MM.1S (cell line): ENCODE measurements at regions not wholly inside any gene's neighbourhood (a gene's known extent, or its start where the extent isn't known, plus 50 kb on each side); places are given as distances from the start of the nearest gene placed in this dataset.
"Not testable (repeated sequence)": the region's sequence is repeated elsewhere in the genome, so short reads cannot be mapped to it uniquely, and the experiment has no call there.

Experiments used
- DNase-seq: peaks from one replicate; pipeline ENCODE4 v3.0.0-alpha.2; 2015
- H2AFZ ChIP-seq: fragments of 300-600 bp; sonication (generic); 2 replicates; pipeline ENCODE4 v1.6.0; 2016; ENCODE audit warnings: antibody characterized with exemption, low read length
- H3F3A ChIP-seq: fragments of 300-600 bp; sonication (generic); 2 replicates; pipeline ENCODE4 v1.6.1; 2016; ENCODE audit warnings: mild to moderate bottlenecking, antibody characterized with exemption, low read length, moderate library complexity, mixed read lengths; ENCODE audit not compliant: insufficient read depth
- H3K27ac ChIP-seq: fragments of 300-600 bp; sonication (generic); 2 replicates; pipeline ENCODE4 v1.5.1; 2016; ENCODE audit warnings: mild to moderate bottlenecking, low read length
- H3K27me3 ChIP-seq: fragments of 300-600 bp; sonication (generic); replicated peaks from 2 replicates; pipeline ENCODE4 v1.6.0; 2016; ENCODE audit warnings: low read length; ENCODE audit not compliant: insufficient read depth
- H3K36me3 ChIP-seq: fragments of 300-600 bp; sonication (generic); replicated peaks from 2 replicates; pipeline ENCODE4 v1.6.1; 2016; ENCODE audit warnings: mild to moderate bottlenecking, low read length, mixed read lengths; ENCODE audit not compliant: insufficient read depth
- H3K4me1 ChIP-seq: fragments of 300-600 bp; sonication (generic); 2 replicates; pipeline ENCODE4 v1.6.1; 2016; ENCODE audit warnings: low read length, mixed read lengths
- H3K4me2 ChIP-seq: fragments of 300-600 bp; sonication (generic); 2 replicates; pipeline ENCODE4 v1.6.0; 2016; ENCODE audit warnings: low read depth, low read length
- H3K4me3 ChIP-seq: fragments of 300-600 bp; sonication (generic); 2 replicates; pipeline ENCODE4 v1.5.1; 2016; ENCODE audit warnings: low read length, mixed read lengths
- H3K79me2 ChIP-seq: fragments of 300-600 bp; sonication (generic); 2 replicates; pipeline ENCODE4 v1.6.1; 2016; ENCODE audit warnings: mixed run types, low read length, mixed read lengths
- H3K9ac ChIP-seq: fragments of 300-600 bp; sonication (generic); 2 replicates; pipeline ENCODE4 v1.6.1; 2016; ENCODE audit warnings: low read length, mixed read lengths
- H3K9me2 ChIP-seq: fragments of 300-600 bp; sonication (generic); replicated peaks from 2 replicates; pipeline ENCODE4 v1.6.1; 2016; ENCODE audit warnings: mild to moderate bottlenecking, low read length, mixed read lengths; ENCODE audit not compliant: insufficient read depth
- H3K9me3 ChIP-seq: fragments of 300-600 bp; sonication (generic); replicated peaks from 2 replicates; pipeline ENCODE4 v1.6.1; 2016; ENCODE audit warnings: mild to moderate bottlenecking, low read length, mixed read lengths; ENCODE audit not compliant: insufficient read depth
- H4K20me1 ChIP-seq: fragments of 300-600 bp; sonication (generic); 2 replicates; pipeline ENCODE4 v1.6.1; 2016; ENCODE audit warnings: mild to moderate bottlenecking, low read length, moderate library complexity, mixed read lengths; ENCODE audit not compliant: insufficient read depth
- CTCF ChIP-seq: fragments of 300-600 bp; sonication (generic); IDR thresholded peaks from 2 replicates; pipeline ENCODE4 v1.5.1; 2016; ENCODE audit warnings: antibody characterized with exemption, low read length, mixed read lengths
- EZH2 ChIP-seq: fragments of 300-600 bp; sonication (generic); optimal IDR thresholded peaks from 2 replicates; pipeline ENCODE3; 2017; ENCODE audit warnings: low read depth, mild to moderate bottlenecking, antibody characterized with exemption, low read length, mixed read lengths
- EZH2phosphoT487 ChIP-seq: fragments of 300-600 bp; sonication (generic); IDR thresholded peaks from 2 replicates; pipeline ENCODE4 v1.6.1; 2018; ENCODE audit warnings: antibody characterized with exemption, low read length

- no peak for TF ChIP-seq EZH2
- no peak for TF ChIP-seq CTCF
- no peak for TF ChIP-seq EZH2phosphoT487
Measured at GRCh38 chr2:138247302-138247701, 254.3 kb upstream of the SPOPL start.

DNA sequence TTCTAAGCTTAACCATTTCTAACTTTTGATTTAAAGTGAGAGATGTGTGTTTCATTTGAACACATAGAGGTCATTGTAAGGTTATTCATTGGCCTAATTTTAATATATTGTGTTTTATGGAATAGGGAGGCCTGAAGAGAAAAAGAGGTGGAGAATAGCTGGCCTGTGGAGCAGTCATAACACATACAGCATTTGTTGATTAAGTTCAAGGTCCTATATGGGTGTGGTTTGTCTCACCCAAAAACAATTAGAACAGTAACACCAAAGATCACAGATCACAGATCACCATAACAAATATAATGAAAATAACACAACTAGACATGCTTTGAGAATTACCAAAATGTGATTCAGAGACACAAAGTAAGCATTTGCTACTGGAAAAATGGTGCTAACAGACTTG lies 252.4 kb upstream of the SPOPL start:
- H3K79me2 ChIP-seq, result no peaks in the 10 kb centered on the region
- no peak overlapping the region for H3K9ac ChIP-seq
- H3F3A ChIP-seq, result no peaks in the 10 kb centered on the region
- no peak for DNase-seq
- no peak overlapping the region for H3K4me2 ChIP-seq
- H4K20me1 ChIP-seq, result no peaks in the 10 kb centered on the region
- H3K4me3 ChIP-seq, result no peak overlapping the region
- H2AFZ ChIP-seq, result no peak overlapping the region
- no peaks in the 10 kb centered on the region for H3K9me3 ChIP-seq
- H3K9me2 ChIP-seq, result no peaks in the 10 kb centered on the region
- H3K4me1 ChIP-seq, result no peaks in the 10 kb centered on the region
- TF ChIP-seq CTCF, result no peak
- TF ChIP-seq EZH2phosphoT487, result no peak
- H3K27me3 ChIP-seq, result no peaks in the 10 kb centered on the region
- no peaks in the 10 kb centered on the region for H3K36me3 ChIP-seq
- no peak overlapping the region for H3K27ac ChIP-seq

More at GRCh38 chr2:138247302-138247701, 254.3 kb upstream of the SPOPL start:
- Histone ChIP-seq H3K9me3 (no peaks in the 10 kb centered on the region), H4K20me1 (no peaks in the 10 kb centered on the region), H3K9ac (no peak overlapping the region), H2AFZ (no peak overlapping the region), H3K36me3 (no peaks in the 10 kb centered on the region), H3K27ac (no peak overlapping the region), H3K4me3 (no peak overlapping the region), H3K9me2 (no peaks in the 10 kb centered on the region), H3K4me1 (no peaks in the 10 kb centered on the region), H3K79me2 (no peaks in the 10 kb centered on the region), H3K27me3 (no peaks in the 10 kb centered on the region), H3K4me2 (no peak overlapping the region), H3F3A (no peaks in the 10 kb centered on the region)
- no peak for DNase-seq

GRCh38 chr2:138250843-138251320 lies 250.7 kb upstream of the SPOPL start:
- H2AFZ ChIP-seq, H3K9me2 ChIP-seq, H3K36me3 ChIP-seq, H3F3A ChIP-seq, H3K79me2 ChIP-seq, H3K9ac ChIP-seq, H3K4me3 ChIP-seq, H3K27me3 ChIP-seq, H4K20me1 ChIP-seq, H3K4me1 ChIP-seq, H3K9me3 ChIP-seq, DNase-seq, H3K27ac ChIP-seq, H3K4me2 ChIP-seq: not testable (repeated sequence)

DNA sequence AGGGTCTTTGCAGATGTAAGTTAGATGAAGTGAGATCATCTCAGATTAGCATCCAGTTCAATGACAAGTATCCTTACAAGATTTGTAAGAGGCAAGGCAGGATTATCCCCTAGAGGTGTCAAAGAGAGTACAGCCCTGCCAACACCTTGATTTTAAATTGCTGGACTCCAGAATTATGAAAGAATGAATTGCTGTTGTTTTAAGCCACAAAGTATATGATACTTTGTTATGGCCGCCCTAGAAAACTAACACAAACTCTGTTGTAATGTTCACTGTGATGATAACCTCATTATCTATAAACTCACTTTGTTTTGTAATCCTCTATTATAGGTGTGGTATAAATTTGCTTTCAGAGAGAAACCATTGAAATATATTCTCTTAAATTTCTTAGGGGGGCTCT lies 249.0 kb upstream of the SPOPL start:
- Histone ChIP-seq H3K4me1 (no peaks in the 10 kb centered on the region), H3F3A (no peaks in the 10 kb centered on the region), H3K27me3 (no peaks in the 10 kb centered on the region), H3K79me2 (no peaks in the 10 kb centered on the region), H3K4me2 (no peak overlapping the region), H3K9me3 (no peaks in the 10 kb centered on the region), H2AFZ (no peak overlapping the region), H3K36me3 (no peaks in the 10 kb centered on the region), H3K4me3 (no peak overlapping the region), H4K20me1 (no peaks in the 10 kb centered on the region), H3K27ac (no peak overlapping the region), H3K9me2 (no peaks in the 10 kb centered on the region), H3K9ac (no peak overlapping the region)
- DNase-seq, result no peak
- TF ChIP-seq EZH2, result no peak
- TF ChIP-seq CTCF, result no peak
- TF ChIP-seq EZH2phosphoT487, result no peak
